Neural cell (in vitro differentiated cells): ENCODE measurements at regions not wholly inside any gene's neighbourhood (a gene's known extent, or its start where the extent isn't known, plus 50 kb on each side); places are given as distances from the start of the nearest gene placed in this dataset.

Source experiments
- H2AFZ ChIP-seq: fragments of 200-600, 300-800 bp; sonication (generic), shearing (Covaris generic); 2 replicates; pipeline ENCODE4 v1.6.0; 2014; ENCODE audit warnings: low read depth, mild to moderate bottlenecking, antibody characterized with exemption, low read length, moderate library complexity
- H3F3A ChIP-seq: fragments of 200-600 bp; shearing (Covaris generic); 2 replicates; pipeline ENCODE4 v1.6.1; 2016; ENCODE audit warnings: mild to moderate bottlenecking, moderate library complexity, mixed read lengths, antibody characterized with exemption, low read length; ENCODE audit not compliant: insufficient read depth, poor library complexity, severe bottlenecking
- H3K27ac ChIP-seq: fragments of 200-600, 300-800 bp; sonication (generic), shearing (Covaris generic); 2 replicates; pipeline ENCODE4 v1.5.1; 2014; ENCODE audit warnings: mild to moderate bottlenecking, low read length, moderate library complexity
- H3K27me3 ChIP-seq: fragments of 300-800, 200-600 bp; sonication (generic), shearing (Covaris generic); 2 replicates; pipeline ENCODE4 v1.6.0; 2014; ENCODE audit warnings: mild to moderate bottlenecking, low read depth, low read length, moderate library complexity; ENCODE audit not compliant: insufficient read depth
- H3K36me3 ChIP-seq: fragments of 300-800, 200-600 bp; sonication (generic), shearing (Covaris generic); 2 replicates; pipeline ENCODE4 v1.5.1; 2014; ENCODE audit warnings: mild to moderate bottlenecking, antibody characterized with exemption, low read length, moderate library complexity; ENCODE audit not compliant: insufficient read depth
- H3K4me2 ChIP-seq: fragments of 300-800, 200-600 bp; sonication (generic), shearing (Covaris generic); 2 replicates; pipeline ENCODE4 v1.6.0; 2014; ENCODE audit warnings: mild to moderate bottlenecking, low read length
- H3K4me3 ChIP-seq: fragments of 300-800, 200-600 bp; sonication (generic), shearing (Covaris generic); 2 replicates; pipeline ENCODE4 v1.5.1; 2014; ENCODE audit warnings: mild to moderate bottlenecking, low read length, moderate library complexity
- H3K79me2 ChIP-seq: fragments of 200-600 bp; shearing (Covaris generic); replicated peaks from 2 replicates; pipeline ENCODE4 v1.6.0; 2014; ENCODE audit warnings: mild to moderate bottlenecking, low read length, moderate library complexity; ENCODE audit not compliant: insufficient read depth
- H3K9ac ChIP-seq: fragments of 300-800, 200-600 bp; sonication (generic), shearing (Covaris generic); 2 replicates; pipeline ENCODE4 v1.6.1; 2016; ENCODE audit warnings: mild to moderate bottlenecking, low read length, mixed read lengths
- H3K9me2 ChIP-seq: fragments of 200-600 bp; shearing (Covaris generic); 2 replicates; pipeline ENCODE4 v1.6.1; 2016; ENCODE audit warnings: mild to moderate bottlenecking, low read length, mixed read lengths; ENCODE audit not compliant: insufficient read depth
- H3K9me3 ChIP-seq: fragments of 200-600, 300-800 bp; sonication (generic), shearing (Covaris generic); 2 replicates; pipeline ENCODE4 v1.6.1; 2016; ENCODE audit warnings: mild to moderate bottlenecking, mixed run types, low read length, moderate library complexity, mixed read lengths
- H4K20me1 ChIP-seq: fragments of 200-600 bp; shearing (Covaris generic); 2 replicates; pipeline ENCODE4 v1.6.1; 2016; ENCODE audit warnings: mild to moderate bottlenecking, mixed run types; ENCODE audit not compliant: insufficient read depth
- EP300 ChIP-seq: fragments of 450-650 bp; conservative IDR thresholded peaks from 2 replicates; pipeline ENCODE4 v1.6.1; 2014; ENCODE audit warnings: antibody characterized with exemption, mild to moderate bottlenecking, moderate library complexity; ENCODE audit not compliant: poor library complexity, severe bottlenecking
- EZH2 ChIP-seq: fragments of 200-600, 300-800 bp; shearing (Covaris generic), sonication (generic); IDR thresholded peaks from 2 replicates; pipeline ENCODE4 v1.6.1; 2014; ENCODE audit warnings: antibody characterized with exemption, low read length, borderline replicate concordance, mild to moderate bottlenecking; ENCODE audit not compliant: insufficient read depth, poor library complexity, severe bottlenecking
- MXI1 ChIP-seq: fragments of 450-650 bp; conservative IDR thresholded peaks from 2 replicates; pipeline ENCODE4 v1.6.1; 2014; ENCODE audit warnings: antibody characterized with exemption, mild to moderate bottlenecking; ENCODE audit not compliant: poor library complexity, severe bottlenecking
- POLR2AphosphoS5 ChIP-seq: IDR thresholded peaks from 2 replicates; pipeline ENCODE4 v1.6.1; 2012
- RAD21 ChIP-seq: fragments of 450-650 bp; conservative IDR thresholded peaks from 2 replicates; pipeline ENCODE4 v1.6.1; 2014; ENCODE audit warnings: antibody characterized with exemption, mild to moderate bottlenecking, moderate library complexity
- SMC3 ChIP-seq: fragments of 450-650 bp; conservative IDR thresholded peaks from 2 replicates; pipeline ENCODE4 v1.6.1; 2014; ENCODE audit warnings: antibody characterized with exemption, mild to moderate bottlenecking, moderate library complexity; ENCODE audit not compliant: poor library complexity
- TAF1 ChIP-seq: IDR thresholded peaks from 2 replicates; pipeline ENCODE4 v1.6.1; 2012; ENCODE audit warnings: low read depth
- TF ChIP-seq, protein P1 (sequence below): IDR thresholded peaks from 2 replicates; pipeline ENCODE4 v1.6.1; 2012; ENCODE audit warnings: borderline replicate concordance
- TF ChIP-seq, protein P2 (sequence below): fragments of 450-650 bp; IDR thresholded peaks from 2 replicates; pipeline ENCODE4 v1.5.1; 2014; ENCODE audit warnings: antibody characterized with exemption, mild to moderate bottlenecking, moderate library complexity; ENCODE audit not compliant: poor library complexity, severe bottlenecking

- Histone ChIP-seq H3K79me2 (no peaks in the 10 kb centered on the region), H4K20me1 (no peaks in the 10 kb centered on the region), H3K9me2 (no peaks in the 10 kb centered on the region), H3F3A (no peaks in the 10 kb centered on the region), H2AFZ (no peak overlapping the region), H3K9me3 (no peaks in the 10 kb centered on the region), H3K4me3 (no peak overlapping the region), H3K27ac (no peak overlapping the region), H3K27me3 (no peaks in the 10 kb centered on the region), H3K4me2 (no peak overlapping the region), H3K36me3 (no peaks in the 10 kb centered on the region), H3K9ac (no peak overlapping the region)
- TF ChIP-seq, protein P1, sequence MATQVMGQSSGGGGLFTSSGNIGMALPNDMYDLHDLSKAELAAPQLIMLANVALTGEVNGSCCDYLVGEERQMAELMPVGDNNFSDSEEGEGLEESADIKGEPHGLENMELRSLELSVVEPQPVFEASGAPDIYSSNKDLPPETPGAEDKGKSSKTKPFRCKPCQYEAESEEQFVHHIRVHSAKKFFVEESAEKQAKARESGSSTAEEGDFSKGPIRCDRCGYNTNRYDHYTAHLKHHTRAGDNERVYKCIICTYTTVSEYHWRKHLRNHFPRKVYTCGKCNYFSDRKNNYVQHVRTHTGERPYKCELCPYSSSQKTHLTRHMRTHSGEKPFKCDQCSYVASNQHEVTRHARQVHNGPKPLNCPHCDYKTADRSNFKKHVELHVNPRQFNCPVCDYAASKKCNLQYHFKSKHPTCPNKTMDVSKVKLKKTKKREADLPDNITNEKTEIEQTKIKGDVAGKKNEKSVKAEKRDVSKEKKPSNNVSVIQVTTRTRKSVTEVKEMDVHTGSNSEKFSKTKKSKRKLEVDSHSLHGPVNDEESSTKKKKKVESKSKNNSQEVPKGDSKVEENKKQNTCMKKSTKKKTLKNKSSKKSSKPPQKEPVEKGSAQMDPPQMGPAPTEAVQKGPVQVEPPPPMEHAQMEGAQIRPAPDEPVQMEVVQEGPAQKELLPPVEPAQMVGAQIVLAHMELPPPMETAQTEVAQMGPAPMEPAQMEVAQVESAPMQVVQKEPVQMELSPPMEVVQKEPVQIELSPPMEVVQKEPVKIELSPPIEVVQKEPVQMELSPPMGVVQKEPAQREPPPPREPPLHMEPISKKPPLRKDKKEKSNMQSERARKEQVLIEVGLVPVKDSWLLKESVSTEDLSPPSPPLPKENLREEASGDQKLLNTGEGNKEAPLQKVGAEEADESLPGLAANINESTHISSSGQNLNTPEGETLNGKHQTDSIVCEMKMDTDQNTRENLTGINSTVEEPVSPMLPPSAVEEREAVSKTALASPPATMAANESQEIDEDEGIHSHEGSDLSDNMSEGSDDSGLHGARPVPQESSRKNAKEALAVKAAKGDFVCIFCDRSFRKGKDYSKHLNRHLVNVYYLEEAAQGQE = no peak
- TF ChIP-seq RAD21 (no peak), TAF1 (no peak), EP300 (no peak), SMC3 (no peak), EZH2 (no peak), POLR2AphosphoS5 (no peak), MXI1 (no peak)
- TF ChIP-seq, protein P2, sequence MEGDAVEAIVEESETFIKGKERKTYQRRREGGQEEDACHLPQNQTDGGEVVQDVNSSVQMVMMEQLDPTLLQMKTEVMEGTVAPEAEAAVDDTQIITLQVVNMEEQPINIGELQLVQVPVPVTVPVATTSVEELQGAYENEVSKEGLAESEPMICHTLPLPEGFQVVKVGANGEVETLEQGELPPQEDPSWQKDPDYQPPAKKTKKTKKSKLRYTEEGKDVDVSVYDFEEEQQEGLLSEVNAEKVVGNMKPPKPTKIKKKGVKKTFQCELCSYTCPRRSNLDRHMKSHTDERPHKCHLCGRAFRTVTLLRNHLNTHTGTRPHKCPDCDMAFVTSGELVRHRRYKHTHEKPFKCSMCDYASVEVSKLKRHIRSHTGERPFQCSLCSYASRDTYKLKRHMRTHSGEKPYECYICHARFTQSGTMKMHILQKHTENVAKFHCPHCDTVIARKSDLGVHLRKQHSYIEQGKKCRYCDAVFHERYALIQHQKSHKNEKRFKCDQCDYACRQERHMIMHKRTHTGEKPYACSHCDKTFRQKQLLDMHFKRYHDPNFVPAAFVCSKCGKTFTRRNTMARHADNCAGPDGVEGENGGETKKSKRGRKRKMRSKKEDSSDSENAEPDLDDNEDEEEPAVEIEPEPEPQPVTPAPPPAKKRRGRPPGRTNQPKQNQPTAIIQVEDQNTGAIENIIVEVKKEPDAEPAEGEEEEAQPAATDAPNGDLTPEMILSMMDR = no peak
Measured at GRCh38 chr6:105452924-105453756, 50.3 kb upstream of the PREP start.
